ENCODE measurements at regions not wholly inside any gene's neighbourhood (a gene's known extent, or its start where the extent isn't known, plus 50 kb on each side); places are given as distances from the start of the nearest gene placed in this dataset.

- TF ChIP-seq RFX5 (IDR thresholded peaks at IDR 0.05; ENCODE audit: low read length) (no peak), POLR2AphosphoS5 (IDR thresholded peaks at IDR 0.05; ENCODE audit: low read depth, low read length) (no peak), GATA2 (CRISPR knock-in tag; IDR thresholded peaks at IDR 0.05) (peak; percentile 83), RCOR1 (IDR thresholded peaks at IDR 0.05; ENCODE audit: low read length) (no peak), TAF1 (IDR thresholded peaks at IDR 0.05; ENCODE audit: borderline replicate concordance, low read depth, low read length) (no peak), RXRA (IDR thresholded peaks at IDR 0.05; ENCODE audit: borderline replicate concordance, low read depth) (no peak), NRF1 (IDR thresholded peaks at IDR 0.05; ENCODE audit: low read depth, low read length) (no peak)
Measured at GRCh38 chr5:51567636-51568035, 184.4 kb downstream of the ISL1 start (continued).

- H3K9me3 ChIP-seq = no peaks in the 10 kb centered on the region
- 77% methylated on average over 5 of the region's 5 CpGs for WGBS (ENCODE audit: low lambda C conversion rate)
- H3F3A ChIP-seq (replicated peaks; ENCODE audit: insufficient read depth) = no peaks in the 10 kb centered on the region
- H3K4me3 ChIP-seq (ENCODE audit: low read depth in 2 of 2, low read length in 1 of 2) = no peak overlapping the region
- ChIA-PET POLR2A (no interaction called here), CTCF (no interaction called here)
- H3K36me3 ChIP-seq (replicated peaks in 1 of 2; ENCODE audit: control insufficient read depth in 1 of 2, insufficient read depth in 2 of 2, low read length in 1 of 2) = no peaks in the 10 kb centered on the region
- no peak overlapping the region for H3K4me2 ChIP-seq
- no peak overlapping the region for H3K9ac ChIP-seq
- no peak overlapping the region for H3K27ac ChIP-seq (ENCODE audit: low read depth in 2 of 2, low read length in 1 of 2)
- no peak overlapping the region for H2AFZ ChIP-seq (ENCODE audit: low read depth)
- no peaks in the 10 kb centered on the region for H3K9me2 ChIP-seq
- H3K4me1 ChIP-seq (ENCODE audit: control insufficient read depth in 1 of 2, insufficient read depth in 2 of 2, low read depth in 1 of 2, low read length in 1 of 2) = peaks cover 0 to 4% of the 10 kb centered on the region in 2 experiments; a peak in 2 of 4 replicates
- DNase-seq = no peak
- no peaks in the 10 kb centered on the region for H3K79me2 ChIP-seq (ENCODE audit: insufficient read depth)
- H3K27me3 ChIP-seq (ENCODE audit: insufficient read depth) = no peaks in the 10 kb centered on the region
- H4K20me1 ChIP-seq (ENCODE audit: insufficient read depth) = no peaks in the 10 kb centered on the region
- TF ChIP-seq IRF3 (IDR thresholded peaks at IDR 0.05; ENCODE audit: low read depth, low read length) (no peak), FOXJ3 (CRISPR knock-in tag; IDR thresholded peaks at IDR 0.05) (no peak), TEAD4 (IDR thresholded peaks at IDR 0.05; ENCODE audit: borderline replicate concordance, insufficient read depth) (no peak), CTCF (IDR thresholded peaks at IDR 0.05) (no peak), REST (IDR thresholded peaks at IDR 0.05; ENCODE audit: low read depth, low read length) (no peak), MXI1 (IDR thresholded peaks at IDR 0.05; ENCODE audit: low read depth, low read length) (no peak), TCF12 (IDR thresholded peaks at IDR 0.05) (no peak), NFIC (IDR thresholded peaks at IDR 0.05; ENCODE audit: borderline replicate concordance) (no peak), NRF1 (IDR thresholded peaks at IDR 0.05; ENCODE audit: low read depth, low read length) (no peak), MAX (IDR thresholded peaks at IDR 0.05; ENCODE audit: low read depth) (no peak), RCOR1 (IDR thresholded peaks at IDR 0.05; ENCODE audit: low read length) (no peak), TAF1 (IDR thresholded peaks at IDR 0.05; ENCODE audit: borderline replicate concordance, low read depth, low read length) (no peak), PBX3 (IDR thresholded peaks at IDR 0.05) (no peak), SIN3A (IDR thresholded peaks at IDR 0.05; ENCODE audit: borderline replicate concordance, low read depth, low read length) (no peak), ZBTB33 (IDR thresholded peaks at IDR 0.05; ENCODE audit: borderline replicate concordance, low read depth) (no peak)
Measured at GRCh38 chr5:51573835-51574234, 190.6 kb downstream of the ISL1 start.

Data from SK-N-SH (cell line).